Hepatocyte (in vitro differentiated cells): ENCODE measurements at regions not wholly inside any gene's neighbourhood (a gene's known extent, or its start where the extent isn't known, plus 50 kb on each side); places are given as distances from the start of the nearest gene placed in this dataset.

Source experiments
- DNase-seq: peaks from one replicate; pipeline ENCODE4 v3.0.0-alpha.2; 2016; ENCODE audit warnings: low spot score
- H2AFZ ChIP-seq: fragments of 200-600 bp; sonication (generic); 2 replicates; pipeline ENCODE4 v1.6.0; 2016; ENCODE audit warnings: antibody characterized with exemption, mild to moderate bottlenecking
- H3K27ac ChIP-seq: fragments of 200-600 bp; sonication (generic); 2 replicates; pipeline ENCODE4 v1.5.1; 2016; ENCODE audit warnings: mild to moderate bottlenecking
- H3K27me3 ChIP-seq: fragments of 200-600 bp; sonication (generic); 2 replicates; pipeline ENCODE4 v1.6.1; 2016
- H3K36me3 ChIP-seq: fragments of 200-600 bp; sonication (generic); replicated peaks from 2 replicates; pipeline ENCODE4 v1.5.1; 2016; ENCODE audit warnings: low read depth; ENCODE audit not compliant: insufficient read depth
- H3K4me1 ChIP-seq: fragments of 200-600 bp; sonication (generic); 2 replicates; pipeline ENCODE4 v1.5.1; 2016; ENCODE audit warnings: mild to moderate bottlenecking, moderate library complexity; ENCODE audit not compliant: insufficient read depth
- H3K4me2 ChIP-seq: fragments of 200-600 bp; sonication (generic); 2 replicates; pipeline ENCODE4 v1.6.0; 2016
- H3K4me3 ChIP-seq: fragments of 200-600 bp; sonication (generic); 2 replicates; pipeline ENCODE4 v1.5.1; 2016; ENCODE audit warnings: mild to moderate bottlenecking
- H3K79me2 ChIP-seq: fragments of 200-600 bp; sonication (generic); 2 replicates; pipeline ENCODE4 v1.6.0; 2017; ENCODE audit warnings: mild to moderate bottlenecking
- H3K9me2 ChIP-seq: fragments of 200-600 bp; sonication (generic); replicated peaks from 2 replicates; pipeline ENCODE4 v1.6.0; 2017; ENCODE audit warnings: mild to moderate bottlenecking; ENCODE audit not compliant: insufficient read depth
- H3K9me3 ChIP-seq: fragments of 200-600 bp; sonication (generic); 2 replicates; pipeline ENCODE4 v1.5.1; 2016; ENCODE audit warnings: low read depth, mild to moderate bottlenecking
- H4K20me1 ChIP-seq: fragments of 200-600 bp; sonication (generic); 2 replicates; pipeline ENCODE4 v1.6.0; 2016; ENCODE audit warnings: mild to moderate bottlenecking; ENCODE audit not compliant: insufficient read depth, poor library complexity, severe bottlenecking
- EZH2 ChIP-seq: fragments of 200-600 bp; sonication (generic); IDR thresholded peaks from 2 replicates; pipeline ENCODE4 v1.6.1; 2016; ENCODE audit warnings: antibody characterized with exemption, mild to moderate bottlenecking, borderline replicate concordance
- EZH2phosphoT487 ChIP-seq: fragments of 200-600 bp; sonication (generic); IDR thresholded peaks from one replicate; pipeline ENCODE4 v1.6.1; 2018; ENCODE audit warnings: antibody characterized with exemption, mild to moderate bottlenecking, low read depth, moderate library complexity; ENCODE audit not compliant: unreplicated experiment, severe bottlenecking
- WGBS: methylation state at CpG from one replicate; pipeline ENCODE4 v1.1.6; 2016; ENCODE audit warnings: low lambda C conversion rate; ENCODE audit errors: missing lambda C conversion rate; 5-methylcytosine and 5-hydroxymethylcytosine counted together
- TF ChIP-seq, protein P1 (sequence below): fragments of 200-600 bp; sonication (generic); IDR thresholded peaks from 2 replicates; pipeline ENCODE4 v1.5.1; 2016; ENCODE audit warnings: antibody characterized with exemption, mild to moderate bottlenecking; ENCODE audit not compliant: poor library complexity

- H3K9me2 ChIP-seq = no peaks in the 10 kb centered on the region
- no peaks in the 10 kb centered on the region for H3K9me3 ChIP-seq
- no peak for DNase-seq
- H3K4me2 ChIP-seq = no peak overlapping the region
- no peaks in the 10 kb centered on the region for H4K20me1 ChIP-seq
- H2AFZ ChIP-seq = no peak overlapping the region
- H3K4me1 ChIP-seq = no peaks in the 10 kb centered on the region
- 21% methylated on average over 2 of the region's 2 CpGs for WGBS
- no peak overlapping the region for H3K4me3 ChIP-seq
- H3K36me3 ChIP-seq = no peaks in the 10 kb centered on the region
- H3K27ac ChIP-seq = no peak overlapping the region
- no peaks in the 10 kb centered on the region for H3K79me2 ChIP-seq
- H3K27me3 ChIP-seq = no peaks in the 10 kb centered on the region
- TF ChIP-seq EZH2 = no peak
- TF ChIP-seq, protein P1, sequence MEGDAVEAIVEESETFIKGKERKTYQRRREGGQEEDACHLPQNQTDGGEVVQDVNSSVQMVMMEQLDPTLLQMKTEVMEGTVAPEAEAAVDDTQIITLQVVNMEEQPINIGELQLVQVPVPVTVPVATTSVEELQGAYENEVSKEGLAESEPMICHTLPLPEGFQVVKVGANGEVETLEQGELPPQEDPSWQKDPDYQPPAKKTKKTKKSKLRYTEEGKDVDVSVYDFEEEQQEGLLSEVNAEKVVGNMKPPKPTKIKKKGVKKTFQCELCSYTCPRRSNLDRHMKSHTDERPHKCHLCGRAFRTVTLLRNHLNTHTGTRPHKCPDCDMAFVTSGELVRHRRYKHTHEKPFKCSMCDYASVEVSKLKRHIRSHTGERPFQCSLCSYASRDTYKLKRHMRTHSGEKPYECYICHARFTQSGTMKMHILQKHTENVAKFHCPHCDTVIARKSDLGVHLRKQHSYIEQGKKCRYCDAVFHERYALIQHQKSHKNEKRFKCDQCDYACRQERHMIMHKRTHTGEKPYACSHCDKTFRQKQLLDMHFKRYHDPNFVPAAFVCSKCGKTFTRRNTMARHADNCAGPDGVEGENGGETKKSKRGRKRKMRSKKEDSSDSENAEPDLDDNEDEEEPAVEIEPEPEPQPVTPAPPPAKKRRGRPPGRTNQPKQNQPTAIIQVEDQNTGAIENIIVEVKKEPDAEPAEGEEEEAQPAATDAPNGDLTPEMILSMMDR = no peak
- no peak for TF ChIP-seq EZH2phosphoT487
Measured at GRCh38 chr4:126678618-126679017, 954.1 kb upstream of the INTU start.

DNA sequence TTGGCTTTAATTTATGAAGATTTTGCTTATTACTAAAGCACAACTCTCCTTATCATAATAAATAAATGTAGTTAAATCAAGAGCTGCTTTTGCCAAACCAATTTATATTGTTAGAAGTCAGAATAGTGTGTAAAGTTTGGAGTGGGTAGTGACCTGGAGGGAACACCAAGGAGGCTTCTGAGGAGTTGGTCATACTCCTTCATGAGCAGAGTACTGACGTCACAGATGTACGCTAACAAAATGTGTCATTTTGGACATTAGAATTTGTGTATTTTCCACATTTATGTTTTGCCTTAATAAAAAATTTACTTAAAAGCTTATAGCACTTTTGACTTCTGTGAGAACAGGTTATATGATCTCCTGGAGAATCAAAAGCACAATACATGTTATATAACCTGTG is 953.5 kb upstream of the INTU start:
- Histone ChIP-seq H3K9me3 (no peaks in the 10 kb centered on the region), H3K4me1 (no peaks in the 10 kb centered on the region), H3K36me3 (no peaks in the 10 kb centered on the region), H4K20me1 (no peaks in the 10 kb centered on the region), H3K27ac (no peak overlapping the region), H3K4me3 (no peak overlapping the region), H3K27me3 (no peaks in the 10 kb centered on the region), H3K9me2 (no peaks in the 10 kb centered on the region), H3K79me2 (no peaks in the 10 kb centered on the region), H3K4me2 (no peak overlapping the region), H2AFZ (no peak overlapping the region)
- WGBS = 72% methylated on average over 2 of the region's 2 CpGs
- no peak for TF ChIP-seq EZH2
- TF ChIP-seq EZH2phosphoT487 = no peak
- TF ChIP-seq, protein P1 = no peak
- no peak for DNase-seq

DNA sequence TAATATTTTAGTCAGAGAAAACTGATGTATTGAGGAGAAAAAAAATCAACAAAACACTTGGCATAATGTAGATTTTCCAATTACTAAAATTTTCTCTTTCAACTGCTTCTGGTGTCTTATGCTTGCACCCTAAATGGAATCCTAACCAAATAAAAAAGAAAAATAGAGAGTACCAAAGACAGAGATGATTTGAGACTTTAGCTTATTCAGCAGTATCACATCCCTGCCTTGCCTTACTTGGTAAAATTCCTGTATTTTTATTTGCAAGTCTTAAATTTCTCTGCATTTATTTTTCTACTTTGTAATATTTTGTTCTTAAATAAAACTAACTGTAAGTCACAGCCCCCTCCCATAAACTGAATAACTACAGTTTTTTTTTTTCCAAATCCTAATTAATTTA is 950.5 kb upstream of the INTU start:
- Histone ChIP-seq H3K79me2 (no peaks in the 10 kb centered on the region), H3K4me1 (no peaks in the 10 kb centered on the region), H3K4me2 (no peak overlapping the region), H3K27me3 (no peaks in the 10 kb centered on the region), H3K4me3 (no peak overlapping the region), H4K20me1 (no peaks in the 10 kb centered on the region), H3K9me3 (no peaks in the 10 kb centered on the region), H3K9me2 (no peaks in the 10 kb centered on the region), H3K27ac (no peak overlapping the region), H2AFZ (no peak overlapping the region), H3K36me3 (no peaks in the 10 kb centered on the region)
- no peak for TF ChIP-seq EZH2
- no peak for TF ChIP-seq EZH2phosphoT487
- DNase-seq = no peak

DNA sequence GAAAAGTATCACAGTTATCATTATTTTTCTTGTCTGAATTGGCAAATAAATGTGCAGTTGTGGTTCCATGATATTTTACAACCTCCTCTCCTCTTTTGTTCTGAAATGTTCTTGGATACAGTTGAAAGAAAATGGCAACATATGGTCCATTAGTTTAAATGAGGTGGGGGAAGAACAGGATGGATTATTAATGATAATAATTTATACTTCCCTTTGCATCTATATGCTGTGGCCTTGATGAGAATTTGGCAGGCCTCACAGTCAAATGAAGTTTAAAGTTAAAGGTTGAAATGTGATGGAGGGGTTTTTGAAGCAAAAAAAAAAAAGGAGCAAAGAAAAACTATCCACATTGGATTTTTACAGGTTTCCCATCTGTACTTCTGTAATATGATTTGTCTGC is 946.3 kb upstream of the INTU start:
- Histone ChIP-seq H3K9me3 (no peaks in the 10 kb centered on the region), H3K36me3 (no peaks in the 10 kb centered on the region), H3K27me3 (no peaks in the 10 kb centered on the region), H3K27ac (no peak overlapping the region), H2AFZ (no peak overlapping the region), H3K4me2 (no peak overlapping the region), H3K4me3 (no peak overlapping the region), H3K9me2 (no peaks in the 10 kb centered on the region), H3K79me2 (no peaks in the 10 kb centered on the region), H3K4me1 (no peaks in the 10 kb centered on the region), H4K20me1 (no peaks in the 10 kb centered on the region)
- no peak for DNase-seq
- TF ChIP-seq, protein P1 = no peak
- TF ChIP-seq EZH2phosphoT487 = no peak
- TF ChIP-seq EZH2 = no peak
